NCI-H2171 (cell line): ENCODE measurements at regions not wholly inside any gene's neighbourhood (a gene's known extent, or its start where the extent isn't known, plus 50 kb on each side); places are given as distances from the start of the nearest gene placed in this dataset.

Experiments
- DNase-seq: peaks from one replicate; lab custom pipeline; 2025; lab: John Stamatoyannopoulos, UW

DNA sequence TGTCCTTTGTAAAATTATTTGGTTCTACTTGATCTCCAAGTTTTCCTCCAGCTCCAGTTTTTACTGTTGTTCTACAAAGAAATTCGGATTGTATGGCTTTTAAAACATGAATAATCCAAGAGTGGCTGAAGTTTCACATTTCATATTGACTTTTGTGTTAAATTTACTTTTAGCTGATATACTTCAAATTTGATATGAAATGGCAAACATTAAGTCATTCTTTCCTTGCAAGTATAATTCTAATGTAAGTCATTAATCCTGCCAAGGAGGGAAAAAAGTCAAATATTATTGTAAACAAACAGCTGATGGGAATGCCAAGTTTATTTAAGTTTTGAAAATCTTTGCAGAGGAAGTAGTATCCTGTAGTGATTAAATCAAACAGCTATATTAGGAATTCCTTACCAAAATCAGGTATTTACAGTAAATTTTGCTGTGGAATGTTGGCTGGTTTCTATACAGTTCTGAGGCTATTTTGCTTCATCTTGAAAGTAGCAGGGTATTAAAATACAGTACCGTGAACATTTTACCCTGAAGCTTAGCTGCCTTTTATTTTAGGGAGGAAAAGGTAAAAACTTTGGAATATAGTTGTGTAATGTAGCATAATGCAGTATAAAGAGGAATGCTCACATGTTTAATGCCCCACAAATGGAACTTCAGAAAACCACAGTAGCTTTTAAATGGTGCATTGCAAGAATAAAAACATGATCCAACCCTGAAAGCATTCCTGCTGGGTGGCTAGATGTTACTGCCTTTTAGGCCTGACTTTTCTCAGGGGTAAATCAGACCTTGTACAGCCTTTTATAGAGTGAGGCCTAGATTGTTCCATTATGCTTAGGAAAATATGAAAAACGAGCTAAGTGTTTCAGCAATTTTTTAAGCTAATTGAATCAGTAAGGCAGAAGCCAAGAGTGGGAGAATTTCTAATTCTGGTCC, 62.7 kb upstream of the NT5C1B start:
- no peak for DNase-seq

DNA sequence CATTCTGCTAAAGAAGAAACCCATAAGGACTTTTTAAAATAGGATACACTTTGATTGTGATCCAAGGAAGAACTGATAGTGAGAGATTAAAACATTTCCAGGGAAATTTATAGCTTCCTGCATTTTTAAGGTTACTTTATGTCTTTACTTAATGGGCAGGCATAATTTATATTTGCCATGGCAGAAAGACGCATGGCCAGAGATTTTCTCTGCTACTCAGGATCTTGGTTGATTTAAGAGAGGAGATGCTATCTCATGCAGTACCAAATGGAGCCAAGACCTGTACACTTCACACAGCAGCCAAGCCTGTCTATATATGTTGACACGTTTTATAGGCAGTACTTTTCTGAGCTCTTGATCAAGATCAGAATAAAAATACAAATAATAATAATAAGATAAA, 60.9 kb upstream of the NT5C1B start:
- DNase-seq, result no peak

DNA sequence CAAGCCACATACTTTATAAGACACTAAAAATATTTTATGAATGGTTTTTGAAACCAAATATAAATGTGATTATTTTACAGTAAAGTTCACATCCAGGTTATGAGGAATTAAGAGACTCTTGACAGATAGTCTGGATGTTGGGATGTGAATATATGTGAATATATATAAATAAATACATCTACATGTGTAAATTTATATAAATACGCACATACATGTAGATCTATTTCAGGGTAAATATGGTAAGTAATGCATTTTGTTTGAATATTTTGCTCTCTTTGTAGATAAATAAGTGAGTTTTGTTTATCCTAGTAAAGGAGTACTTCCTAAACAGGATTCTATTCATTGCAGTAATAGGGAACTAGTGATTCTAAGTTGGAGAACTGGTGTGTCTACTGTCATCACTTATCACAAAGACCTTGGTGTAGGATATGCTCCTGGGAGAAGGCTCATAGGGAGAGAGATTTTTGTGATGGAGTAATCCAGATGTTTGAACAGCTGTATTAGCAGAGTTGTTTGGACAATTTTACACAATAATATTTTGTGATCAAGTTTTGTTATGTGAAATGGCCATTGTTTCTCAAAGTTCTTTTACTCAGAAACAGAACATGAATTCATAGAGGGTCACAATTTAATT, 60.2 kb upstream of the NT5C1B start:
- no peak for DNase-seq

DNA sequence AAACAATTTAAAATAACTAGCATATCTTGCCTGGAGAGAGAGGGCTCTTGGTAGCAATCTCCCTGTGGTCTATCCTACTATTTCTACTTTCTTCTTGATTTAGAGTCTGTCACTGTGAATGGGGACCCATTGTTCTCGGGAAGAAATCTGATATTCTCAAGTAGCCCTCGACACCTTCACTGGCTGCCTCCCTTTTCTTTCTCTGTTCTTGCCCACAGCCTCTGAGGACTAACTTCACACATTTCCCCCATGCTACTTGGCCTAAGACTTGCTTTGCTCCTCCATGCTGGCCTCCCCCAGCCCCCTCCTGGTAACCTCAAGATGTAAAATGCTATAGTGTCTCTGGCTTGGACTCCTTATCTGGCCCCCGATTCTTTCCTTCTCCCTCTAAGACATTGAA, 58.8 kb upstream of the NT5C1B start:
- no peak for DNase-seq

DNA sequence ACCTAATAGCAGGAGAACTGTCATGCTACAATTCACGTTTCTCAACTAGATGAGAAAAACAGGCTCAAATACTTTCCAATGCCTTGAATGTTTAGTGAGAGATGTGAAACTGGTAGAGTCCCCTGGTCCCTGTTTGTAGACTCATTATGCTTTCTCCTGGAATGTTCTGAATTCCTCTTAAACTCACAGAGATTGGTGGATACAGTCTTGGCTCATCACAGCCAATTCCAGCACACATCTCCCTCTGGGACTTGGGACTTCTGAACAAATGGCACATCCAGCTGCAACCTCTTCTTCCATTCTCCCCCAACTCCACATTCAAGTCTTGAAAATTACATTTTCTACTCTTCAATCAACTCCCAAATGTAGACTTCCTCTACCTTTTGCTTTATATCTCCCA, 58.4 kb upstream of the NT5C1B start:
- no peak for DNase-seq

DNA sequence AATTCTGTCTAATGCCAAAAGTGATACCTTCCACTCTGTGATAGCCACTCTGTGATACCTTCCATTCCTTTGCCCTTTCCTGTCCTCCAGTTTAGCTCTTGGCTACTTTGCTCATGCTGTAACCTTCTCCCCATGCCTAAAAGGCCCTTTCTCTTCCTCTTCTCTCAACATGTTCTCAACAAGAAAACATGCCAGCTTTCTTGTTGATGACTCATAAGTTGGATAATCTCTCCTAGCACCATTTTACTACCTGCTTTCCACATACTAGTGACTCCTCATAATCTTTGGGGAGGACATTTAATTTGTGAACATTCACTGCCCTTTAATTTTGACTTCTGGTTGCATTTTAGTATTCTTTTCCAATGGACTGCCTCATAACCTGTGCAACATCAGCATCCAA, 55.9 kb upstream of the NT5C1B start:
- no peak for DNase-seq

DNA sequence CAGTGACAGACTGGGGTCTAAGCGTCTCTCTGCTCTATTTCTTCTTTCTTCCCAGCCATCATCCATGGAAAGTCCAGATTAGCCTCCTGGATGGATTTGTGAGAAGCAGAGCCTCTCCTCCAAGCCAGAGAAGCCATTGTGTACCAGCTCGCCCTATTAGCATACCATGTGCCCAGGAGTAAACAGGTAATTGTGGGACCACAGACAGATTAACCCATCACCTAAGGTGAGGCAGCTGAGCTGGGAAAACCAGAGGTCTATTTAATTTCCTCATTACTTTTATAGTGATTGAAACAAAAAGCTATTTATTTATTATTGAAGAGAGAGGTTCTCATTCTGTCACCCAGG, 54.7 kb upstream of the NT5C1B start:
- DNase-seq, result no peak

DNA sequence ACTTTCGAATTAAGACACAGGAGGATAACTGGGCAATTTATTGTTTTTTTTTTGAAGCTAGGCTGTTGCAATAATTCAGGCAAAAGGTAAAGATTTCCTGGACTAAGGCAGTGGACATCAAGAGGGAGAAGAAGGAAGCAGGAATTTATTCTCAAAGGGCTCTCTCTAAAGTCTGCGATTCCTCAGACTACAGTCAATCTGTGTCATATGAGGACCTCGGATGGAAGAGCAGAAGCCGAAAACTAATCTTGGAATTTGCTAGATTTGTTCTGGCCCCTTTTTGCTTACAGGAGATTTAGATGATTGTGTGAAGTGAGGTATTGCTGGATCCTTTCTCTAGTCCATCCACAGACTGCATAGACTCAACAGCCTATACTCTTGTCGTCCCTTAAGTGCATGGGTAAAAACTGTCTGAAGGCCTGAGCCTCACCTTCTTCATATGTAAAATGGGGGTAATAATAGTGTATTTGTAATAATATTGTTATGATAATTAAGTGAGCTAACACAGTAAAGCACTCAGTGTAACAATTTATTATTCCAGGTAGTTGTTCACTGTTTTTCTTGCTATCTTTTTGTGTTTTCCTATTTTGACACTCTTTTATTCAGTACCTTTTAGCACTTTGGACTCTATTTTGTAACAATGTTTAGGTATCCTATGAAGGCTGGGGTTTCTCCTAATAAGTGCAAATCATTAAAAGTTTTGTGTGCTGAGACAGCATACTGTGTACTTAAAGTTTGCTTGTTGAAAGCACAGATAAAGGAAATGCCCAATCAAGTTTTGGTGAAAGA, 54.2 kb upstream of the NT5C1B start:
- no peak for DNase-seq

DNA sequence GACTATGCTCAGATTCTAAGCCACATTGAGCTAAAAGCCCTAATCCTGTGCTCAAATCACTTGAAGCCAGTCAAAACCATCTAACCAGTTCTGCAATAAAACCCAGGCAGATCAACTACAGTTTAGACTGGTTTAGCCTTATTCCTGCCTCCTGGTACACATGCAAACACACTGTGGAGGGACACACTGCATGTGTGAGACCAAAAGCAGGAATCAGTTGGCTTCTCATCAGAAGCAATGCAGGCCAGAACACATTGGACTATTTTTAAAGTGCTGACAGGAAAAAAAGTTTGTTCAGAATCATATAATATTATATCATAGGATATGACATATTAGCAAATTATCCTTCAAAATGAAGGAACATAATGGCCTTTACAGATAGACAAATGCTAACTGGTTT, 52.5 kb upstream of the NT5C1B start:
- no peak for DNase-seq

DNA sequence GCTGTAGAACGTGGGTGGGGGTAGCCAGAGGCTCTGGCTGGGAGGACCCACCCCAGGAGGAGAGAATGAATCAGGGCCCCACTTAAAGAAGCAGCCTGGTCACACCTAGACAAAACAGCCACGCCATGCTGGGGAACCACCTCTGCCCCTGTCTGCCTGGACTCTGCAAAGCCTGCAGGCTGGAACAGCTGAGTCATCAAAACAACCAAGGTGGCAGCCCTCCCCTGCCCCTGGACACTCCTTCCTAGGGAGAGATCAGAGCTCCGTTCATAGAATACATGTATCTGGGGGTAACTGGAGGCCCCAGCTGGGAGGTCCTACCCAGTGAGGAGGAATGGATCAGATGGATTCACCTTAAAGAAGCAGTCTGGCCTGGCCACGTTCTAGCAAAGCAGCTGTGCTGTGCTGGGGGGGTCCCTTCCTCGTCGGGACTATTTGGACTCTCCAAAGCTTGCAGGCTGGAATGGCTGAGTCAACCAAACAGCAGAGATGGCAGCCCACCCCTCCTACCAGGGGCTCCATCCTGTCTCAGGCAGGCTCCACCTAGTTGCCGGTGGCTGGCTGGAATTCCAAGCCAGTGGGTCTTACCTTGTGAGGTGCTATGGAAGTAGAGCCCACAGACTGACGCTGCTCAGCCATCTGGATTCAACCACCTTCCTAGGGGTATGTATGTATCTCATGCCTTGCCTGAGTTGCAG, 50.5 kb upstream of the NT5C1B start:
- no peak for DNase-seq
